ENCODE measurements at regions not wholly inside any gene's neighbourhood (a gene's known extent, or its start where the extent isn't known, plus 50 kb on each side); places are given as distances from the start of the nearest gene placed in this dataset.

DNA sequence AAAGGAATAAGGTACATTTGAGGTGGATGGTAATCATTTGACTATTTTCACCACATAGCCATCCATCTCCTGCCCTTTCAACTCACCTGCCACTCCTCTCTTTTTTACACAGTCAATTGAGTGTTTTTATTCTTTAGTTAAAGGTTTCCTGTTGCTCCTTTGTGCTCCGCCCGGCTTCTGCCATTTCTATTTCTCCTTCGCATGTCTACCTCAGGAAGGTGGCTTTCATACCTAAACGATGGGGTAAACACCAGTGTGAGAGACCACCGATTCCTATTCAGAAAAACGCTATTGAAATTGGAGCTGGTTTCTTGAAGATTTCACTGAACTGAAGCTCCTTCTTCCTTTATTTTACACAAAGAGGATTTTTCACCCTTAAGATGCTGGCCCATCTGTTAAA is 1628.0 kb upstream of the PIK3C3 start:
- no peak overlapping the region for H3K9ac ChIP-seq (ENCODE audit: low read length)
- TF ChIP-seq, protein P1, sequence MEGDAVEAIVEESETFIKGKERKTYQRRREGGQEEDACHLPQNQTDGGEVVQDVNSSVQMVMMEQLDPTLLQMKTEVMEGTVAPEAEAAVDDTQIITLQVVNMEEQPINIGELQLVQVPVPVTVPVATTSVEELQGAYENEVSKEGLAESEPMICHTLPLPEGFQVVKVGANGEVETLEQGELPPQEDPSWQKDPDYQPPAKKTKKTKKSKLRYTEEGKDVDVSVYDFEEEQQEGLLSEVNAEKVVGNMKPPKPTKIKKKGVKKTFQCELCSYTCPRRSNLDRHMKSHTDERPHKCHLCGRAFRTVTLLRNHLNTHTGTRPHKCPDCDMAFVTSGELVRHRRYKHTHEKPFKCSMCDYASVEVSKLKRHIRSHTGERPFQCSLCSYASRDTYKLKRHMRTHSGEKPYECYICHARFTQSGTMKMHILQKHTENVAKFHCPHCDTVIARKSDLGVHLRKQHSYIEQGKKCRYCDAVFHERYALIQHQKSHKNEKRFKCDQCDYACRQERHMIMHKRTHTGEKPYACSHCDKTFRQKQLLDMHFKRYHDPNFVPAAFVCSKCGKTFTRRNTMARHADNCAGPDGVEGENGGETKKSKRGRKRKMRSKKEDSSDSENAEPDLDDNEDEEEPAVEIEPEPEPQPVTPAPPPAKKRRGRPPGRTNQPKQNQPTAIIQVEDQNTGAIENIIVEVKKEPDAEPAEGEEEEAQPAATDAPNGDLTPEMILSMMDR (IDR thresholded peaks at IDR 0.05; ENCODE audit: insufficient read depth, low read length, poor library complexity, severe bottlenecking) = no peak

DNA sequence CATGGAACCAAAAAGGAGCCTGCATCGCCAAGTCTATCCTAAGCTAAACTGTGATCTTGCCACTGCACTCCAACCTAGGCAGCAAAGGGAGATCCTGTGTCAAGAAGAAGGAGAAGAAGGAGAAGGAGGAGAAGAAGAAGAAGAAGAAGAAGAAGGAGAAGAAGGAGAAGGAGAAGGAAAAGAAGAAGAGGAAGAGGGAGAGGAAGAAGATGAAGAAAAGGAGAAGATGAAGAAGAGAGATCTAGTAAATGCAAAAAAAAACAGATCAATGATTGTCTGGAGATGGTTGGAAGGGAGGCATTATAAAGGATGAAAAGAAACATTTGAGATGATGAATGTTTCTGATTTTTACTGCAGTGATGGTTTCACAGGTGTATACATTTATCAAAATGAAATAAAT is 1629.0 kb upstream of the PIK3C3 start:
- Histone ChIP-seq H3K9ac (ENCODE audit: low read length) (no peak overlapping the region), H4K20me1 (ENCODE audit: low read depth, low read length) (no peaks in the 10 kb centered on the region), H3K27me3 (ENCODE audit: low read length) (no peaks in the 10 kb centered on the region), H3K4me2 (ENCODE audit: low read depth, low read length, poor library complexity, severe bottlenecking) (no peak overlapping the region), H3K36me3 (ENCODE audit: low read length) (no peaks in the 10 kb centered on the region), H3K79me2 (ENCODE audit: insufficient read depth, low read length) (no peaks in the 10 kb centered on the region), H3F3A (ENCODE audit: insufficient read depth) (no peaks in the 10 kb centered on the region), H2AFZ (ENCODE audit: low read depth, low read length, severe bottlenecking) (no peak overlapping the region), H3K9me2 (replicated peaks; ENCODE audit: insufficient read depth, low read length) (no peaks in the 10 kb centered on the region), H3K9me3 (ENCODE audit: insufficient read depth, low read length) (peaks cover 6% of the 10 kb centered on the region; the same call in 1 of the 2 replicates), H3K4me3 (ENCODE audit: insufficient read depth, low read length, poor library complexity, severe bottlenecking) (no peak overlapping the region), H3K27ac (ENCODE audit: low read depth, low read length) (no peak overlapping the region)
- no peak for TF ChIP-seq EZH2phosphoT487 (conservative IDR thresholded peaks at IDR 0.05; ENCODE audit: low read length)
- TF ChIP-seq, protein P1 (IDR thresholded peaks at IDR 0.05; ENCODE audit: insufficient read depth, low read length, poor library complexity, severe bottlenecking) = no peak

More for the DNA sequence above, 1628.0 kb upstream of the PIK3C3 start:
- no peaks in the 10 kb centered on the region for H3F3A ChIP-seq (ENCODE audit: insufficient read depth)
- H3K9me2 ChIP-seq (replicated peaks; ENCODE audit: insufficient read depth, low read length) = no peaks in the 10 kb centered on the region
- H3K4me3 ChIP-seq (ENCODE audit: insufficient read depth, low read length, poor library complexity, severe bottlenecking) = no peak overlapping the region
- no peaks in the 10 kb centered on the region for H3K79me2 ChIP-seq (ENCODE audit: insufficient read depth, low read length)
- H3K27ac ChIP-seq (ENCODE audit: low read depth, low read length) = no peak overlapping the region
- peaks cover 6% of the 10 kb centered on the region; the same call in 1 of the 2 replicates for H3K9me3 ChIP-seq (ENCODE audit: insufficient read depth, low read length)
- H3K36me3 ChIP-seq (ENCODE audit: low read length) = no peaks in the 10 kb centered on the region
- no peak overlapping the region for H2AFZ ChIP-seq (ENCODE audit: low read depth, low read length, severe bottlenecking)
- H4K20me1 ChIP-seq (ENCODE audit: low read depth, low read length) = no peaks in the 10 kb centered on the region
- H3K4me2 ChIP-seq (ENCODE audit: low read depth, low read length, poor library complexity, severe bottlenecking) = no peak overlapping the region
- no peaks in the 10 kb centered on the region for H3K27me3 ChIP-seq (ENCODE audit: low read length)

DNA sequence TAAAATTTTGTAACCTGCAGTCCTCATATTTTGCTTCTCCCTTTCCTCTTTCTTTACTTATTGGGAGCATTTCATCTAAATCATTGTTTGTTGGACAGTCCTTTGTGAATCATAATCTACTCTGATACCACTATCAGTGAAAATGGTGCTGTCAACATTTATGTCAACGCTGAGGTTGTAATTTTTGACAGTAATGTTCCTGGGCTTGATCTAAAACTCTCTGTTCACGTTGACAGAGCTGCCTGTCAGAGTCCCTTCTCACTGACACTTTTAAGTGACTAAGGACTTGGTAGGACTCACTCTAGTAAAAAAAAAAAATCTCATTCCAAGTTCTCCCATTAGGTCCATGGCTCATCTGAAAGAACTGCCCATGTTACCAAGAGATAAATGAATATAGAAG is 1640.8 kb upstream of the PIK3C3 start:
- Histone ChIP-seq H3K9ac (ENCODE audit: low read length) (no peak overlapping the region), H3K4me2 (ENCODE audit: low read depth, low read length, poor library complexity, severe bottlenecking) (no peak overlapping the region), H3K9me3 (ENCODE audit: insufficient read depth, low read length) (no peaks in the 10 kb centered on the region), H3F3A (ENCODE audit: insufficient read depth) (no peaks in the 10 kb centered on the region), H3K36me3 (ENCODE audit: low read length) (no peaks in the 10 kb centered on the region), H3K27ac (ENCODE audit: low read depth, low read length) (no peak overlapping the region), H3K9me2 (replicated peaks; ENCODE audit: insufficient read depth, low read length) (no peaks in the 10 kb centered on the region), H4K20me1 (ENCODE audit: low read depth, low read length) (no peaks in the 10 kb centered on the region), H3K27me3 (ENCODE audit: low read length) (no peaks in the 10 kb centered on the region), H3K79me2 (ENCODE audit: insufficient read depth, low read length) (no peaks in the 10 kb centered on the region), H2AFZ (ENCODE audit: low read depth, low read length, severe bottlenecking) (no peak overlapping the region), H3K4me3 (ENCODE audit: insufficient read depth, low read length, poor library complexity, severe bottlenecking) (no peak overlapping the region)
- TF ChIP-seq, protein P1 (IDR thresholded peaks at IDR 0.05; ENCODE audit: insufficient read depth, low read length, poor library complexity, severe bottlenecking) = no peak
- TF ChIP-seq EZH2phosphoT487 (conservative IDR thresholded peaks at IDR 0.05; ENCODE audit: low read length) = no peak

Data from SU-DHL-6 (cell line).